ENCODE measurements at regions not wholly inside any gene's neighbourhood (a gene's known extent, or its start where the extent isn't known, plus 50 kb on each side); places are given as distances from the start of the nearest gene placed in this dataset.

DNA sequence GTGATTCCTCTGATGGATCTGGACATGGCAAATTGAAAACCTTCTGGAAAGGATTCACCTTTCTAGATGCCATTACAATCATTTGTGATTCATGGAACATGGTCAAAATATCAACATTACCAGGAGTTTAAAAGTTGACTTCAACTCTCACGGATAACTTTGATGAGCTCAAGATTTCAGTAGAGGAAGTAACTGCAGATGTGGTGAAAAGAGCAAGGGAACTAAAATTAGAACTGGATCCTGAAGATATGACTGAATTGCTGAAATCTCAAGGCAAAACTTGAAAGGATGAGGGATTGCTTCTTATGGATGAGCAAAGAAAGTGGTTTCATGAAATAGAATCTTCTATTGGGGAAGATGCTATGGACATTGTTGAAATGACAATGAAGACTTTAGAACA is 293.6 kb downstream of the ARHGAP12 start:
- no peak overlapping the region for H2BK5ac ChIP-seq (ENCODE audit: low read depth, low read length, poor library complexity, severe bottlenecking)
- H3K27ac ChIP-seq (ENCODE audit: insufficient read depth, low read length), result no peak overlapping the region
- no peak overlapping the region for H2AK9ac ChIP-seq (replicated peaks; ENCODE audit: low read depth, low read length, poor library complexity)
- no peaks in the 10 kb centered on the region for H3K36me3 ChIP-seq (ENCODE audit: control insufficient read depth, insufficient read depth, low read length)
- no peaks in the 10 kb centered on the region for H3K27me3 ChIP-seq (ENCODE audit: control insufficient read depth, insufficient read depth, low read length)
- H3K9ac ChIP-seq (ENCODE audit: low read depth, low read length), result no peak overlapping the region
- ChIA-PET CTCF (no interaction called here), POLR2A (ENCODE audit: unreplicated experiment) (no interaction called here)
- H3K4me3 ChIP-seq (ENCODE audit: insufficient read depth, low read depth, low read length), result no peak overlapping the region
- H4K5ac ChIP-seq (ENCODE audit: low read depth, low read length), result no peak overlapping the region
- H3K79me1 ChIP-seq (ENCODE audit: low read depth in 1 of 2, low read length in 2 of 2), result no peaks in the 10 kb centered on the region
- no peak overlapping the region for H3K4ac ChIP-seq (ENCODE audit: low read depth, low read length)
- H3K9me1 ChIP-seq (ENCODE audit: insufficient read depth, low read length), result no peaks in the 10 kb centered on the region; the same call in 1 of the 2 replicates
- no peak overlapping the region for H3K4me2 ChIP-seq (ENCODE audit: low read depth, low read length)
- H2BK15ac ChIP-seq (ENCODE audit: low read depth, low read length), result 0 out of 3 replicates have a peak overlapping the region, but pooled peaks have one; percentile 4
- DNase-seq, result no peak
- dilution Hi-C loops (cut with HindIII; ENCODE audit: low sequenced_read_pairs, unreplicated experiment), result no loop called here
- no peak overlapping the region for H3K14ac ChIP-seq (replicated peaks; ENCODE audit: low read depth, low read length)
- TF ChIP-seq, protein P1, sequence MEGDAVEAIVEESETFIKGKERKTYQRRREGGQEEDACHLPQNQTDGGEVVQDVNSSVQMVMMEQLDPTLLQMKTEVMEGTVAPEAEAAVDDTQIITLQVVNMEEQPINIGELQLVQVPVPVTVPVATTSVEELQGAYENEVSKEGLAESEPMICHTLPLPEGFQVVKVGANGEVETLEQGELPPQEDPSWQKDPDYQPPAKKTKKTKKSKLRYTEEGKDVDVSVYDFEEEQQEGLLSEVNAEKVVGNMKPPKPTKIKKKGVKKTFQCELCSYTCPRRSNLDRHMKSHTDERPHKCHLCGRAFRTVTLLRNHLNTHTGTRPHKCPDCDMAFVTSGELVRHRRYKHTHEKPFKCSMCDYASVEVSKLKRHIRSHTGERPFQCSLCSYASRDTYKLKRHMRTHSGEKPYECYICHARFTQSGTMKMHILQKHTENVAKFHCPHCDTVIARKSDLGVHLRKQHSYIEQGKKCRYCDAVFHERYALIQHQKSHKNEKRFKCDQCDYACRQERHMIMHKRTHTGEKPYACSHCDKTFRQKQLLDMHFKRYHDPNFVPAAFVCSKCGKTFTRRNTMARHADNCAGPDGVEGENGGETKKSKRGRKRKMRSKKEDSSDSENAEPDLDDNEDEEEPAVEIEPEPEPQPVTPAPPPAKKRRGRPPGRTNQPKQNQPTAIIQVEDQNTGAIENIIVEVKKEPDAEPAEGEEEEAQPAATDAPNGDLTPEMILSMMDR (conservative IDR thresholded peaks at IDR 0.05; ENCODE audit: low read depth, low read length), result no peak
- TF ChIP-seq BHLHE40 (IDR thresholded peaks at IDR 0.05; ENCODE audit: low read depth, low read length), result no peak
- no peak for TF ChIP-seq FOS (IDR thresholded peaks at IDR 0.05; ENCODE audit: low read depth, low read length)
- TF ChIP-seq RAD21 (IDR thresholded peaks at IDR 0.05; ENCODE audit: low read length), result no peak
- no peak for TF ChIP-seq MAZ (IDR thresholded peaks at IDR 0.05; ENCODE audit: borderline replicate concordance, low read depth, low read length)
- H4K20me1 ChIP-seq (ENCODE audit: insufficient read depth, low read length), result no peaks in the 10 kb centered on the region
- H3K23ac ChIP-seq (ENCODE audit: low read depth, low read length), result no peak overlapping the region
- no peak overlapping the region for H2BK120ac ChIP-seq (ENCODE audit: low read depth, low read length)
- H2AK5ac ChIP-seq (ENCODE audit: low read depth, low read length), result no peak overlapping the region
- H3K9me3 ChIP-seq (ENCODE audit: control insufficient read depth, insufficient read depth, low read length), result no peaks in the 10 kb centered on the region
- ATAC-seq (ENCODE audit: low read depth), result no peak
- no peak overlapping the region for H4K91ac ChIP-seq (ENCODE audit: insufficient read depth, low read depth, low read length)
- peaks cover 3% of the 10 kb centered on the region; the same call in 1 of the 2 replicates for H3K4me1 ChIP-seq (ENCODE audit: control insufficient read depth, insufficient read depth, low read length)
- no CpG with 5 or more reads among the region's 1 CpG for WGBS, 2 experiments (ENCODE audit: extremely low coverage in 2 of 2, insufficient read length in 1 of 2)
- intact Hi-C loops (cut with micrococcal nuclease), result no loop called here
- H3K56ac ChIP-seq (ENCODE audit: extremely low read depth, insufficient read depth, low read length), result no peak overlapping the region
- H2BK20ac ChIP-seq (ENCODE audit: low read depth, low read length), result no peak overlapping the region
- in situ Hi-C loops (cut with MboI; ENCODE audit: low sequenced_read_pairs), result no loop called here
- no peak overlapping the region for H3K18ac ChIP-seq (ENCODE audit: low read depth, low read length)
- H4K8ac ChIP-seq (ENCODE audit: low read depth in 2 of 2, low read length in 2 of 2), result no peak overlapping the region
- no TSS peak for BruUV-seq (replicated peaks)
- no peak overlapping the region for H2AFZ ChIP-seq (replicated peaks; ENCODE audit: low read length, poor library complexity)
